ENCODE measurements at regions not wholly inside any gene's neighbourhood (a gene's known extent, or its start where the extent isn't known, plus 50 kb on each side); places are given as distances from the start of the nearest gene placed in this dataset.
A peak's percentile ranks its signal among the peaks of the same experiment; 100 is the strongest.
"Not testable (repeated sequence)": the region's sequence is repeated elsewhere in the genome, so short reads cannot be mapped to it uniquely, and the experiment has no call there.

DNA sequence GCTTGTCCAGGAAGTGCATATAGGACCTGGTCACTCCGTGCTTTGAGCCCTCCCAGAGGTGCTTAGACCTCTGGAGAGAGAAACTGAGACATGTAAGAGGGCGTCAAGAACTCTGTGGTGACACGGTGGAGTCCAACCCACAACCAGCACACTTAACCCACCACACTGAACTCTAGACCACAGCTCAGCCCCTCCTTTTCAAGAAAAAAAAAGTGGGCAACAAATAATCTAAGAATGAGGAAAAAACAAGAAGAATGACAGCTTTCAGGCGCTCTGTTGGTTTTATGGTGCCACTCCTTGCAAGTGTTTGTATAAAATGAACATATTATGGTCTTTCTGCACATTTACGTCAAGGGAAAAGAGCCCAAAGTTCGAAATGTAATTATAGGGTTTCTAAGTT, 50.2 kb upstream of the SNAPC3 start:
- no peak for DNase-seq (ENCODE audit: low read depth in 2 of 2)

DNA sequence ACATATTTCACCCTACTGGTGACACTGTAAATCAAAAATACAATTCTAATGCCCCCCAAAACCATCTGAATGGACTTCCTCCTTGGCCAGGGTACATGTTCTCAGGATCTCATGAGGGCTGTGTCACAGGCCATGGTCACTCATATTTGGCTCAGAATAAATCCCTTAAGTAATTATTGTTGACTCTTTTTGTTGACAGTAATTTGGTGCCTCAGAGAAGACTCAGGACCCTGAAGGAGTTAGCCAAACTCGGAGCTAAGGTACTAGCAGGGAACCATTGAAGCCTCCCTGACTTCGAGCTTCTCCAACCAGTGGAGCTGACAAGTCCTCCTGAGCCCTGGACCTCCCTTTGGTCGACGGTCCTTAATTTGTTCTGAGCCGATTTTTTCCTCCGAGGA, 51.2 kb upstream of the SNAPC3 start:
- DNase-seq (ENCODE audit: low read depth in 2 of 2), result no peak

DNA sequence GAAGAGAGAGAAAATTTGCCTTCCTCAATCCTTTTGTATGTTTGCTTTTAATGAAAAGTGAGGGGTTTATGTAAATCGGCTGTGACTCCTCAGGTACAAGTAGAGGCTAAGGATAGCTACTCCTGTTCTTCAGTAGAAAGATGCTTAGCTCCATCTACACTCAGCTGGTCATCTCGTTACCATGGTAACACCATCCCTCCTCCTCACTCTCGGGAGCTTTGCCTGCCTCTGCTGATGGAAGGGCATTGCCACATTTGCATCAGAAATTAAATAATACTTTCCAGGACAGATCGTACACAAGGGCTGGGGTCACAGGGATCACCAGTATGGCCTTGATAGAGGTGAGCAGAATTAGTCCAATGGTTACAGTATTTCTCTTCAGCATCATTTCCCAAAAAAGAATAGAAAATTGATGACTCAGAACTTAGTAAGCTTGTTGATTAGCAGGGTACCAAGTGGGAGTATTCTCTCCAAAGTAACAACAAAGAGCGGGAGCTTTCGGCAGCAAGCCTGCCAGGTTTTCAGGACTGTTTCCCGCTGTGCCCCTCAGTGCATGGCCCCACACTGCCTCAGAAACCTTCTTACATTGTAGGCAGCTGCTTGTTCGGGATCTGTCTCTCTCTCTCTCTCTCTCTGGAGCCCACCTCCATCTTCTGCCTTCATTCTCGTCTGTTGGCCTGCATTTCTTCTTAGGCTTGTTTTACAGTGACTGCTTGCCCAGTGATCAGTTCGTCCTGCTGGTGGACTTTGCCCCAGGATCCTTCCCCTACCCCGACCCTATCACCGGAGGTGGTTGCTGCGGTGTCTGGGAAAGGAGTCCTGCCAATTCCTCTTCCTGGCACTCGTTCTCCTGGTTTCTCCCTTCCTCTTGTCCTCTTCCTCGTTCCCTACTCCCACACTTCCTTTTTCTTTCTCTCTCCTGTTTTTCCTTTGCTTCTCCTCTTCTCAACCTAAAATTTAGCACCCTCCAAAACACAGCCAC, 51.9 kb upstream of the SNAPC3 start:
- DNase-seq (ENCODE audit: low read depth in 2 of 2), result no peak

DNA sequence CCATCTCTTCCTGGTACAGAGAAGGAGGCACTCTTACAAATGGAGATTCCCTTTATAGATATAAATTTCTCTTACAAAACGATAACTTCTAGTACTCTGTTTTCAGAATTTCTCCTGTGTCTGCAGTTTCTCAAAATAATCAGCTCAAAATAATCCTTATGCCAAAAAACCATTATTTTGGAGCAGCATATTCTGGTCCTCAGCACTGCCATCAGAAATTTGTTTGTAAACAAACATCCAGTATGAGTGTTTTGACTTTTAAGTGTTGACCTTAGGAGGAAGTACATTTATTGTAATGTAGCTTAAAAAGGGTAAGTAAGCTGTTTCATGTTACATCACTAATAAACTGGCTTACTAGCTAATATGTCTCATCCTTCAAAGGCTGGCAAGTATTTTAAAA, 52.8 kb upstream of the SNAPC3 start:
- no peak for DNase-seq (ENCODE audit: low read depth in 2 of 2)

DNA sequence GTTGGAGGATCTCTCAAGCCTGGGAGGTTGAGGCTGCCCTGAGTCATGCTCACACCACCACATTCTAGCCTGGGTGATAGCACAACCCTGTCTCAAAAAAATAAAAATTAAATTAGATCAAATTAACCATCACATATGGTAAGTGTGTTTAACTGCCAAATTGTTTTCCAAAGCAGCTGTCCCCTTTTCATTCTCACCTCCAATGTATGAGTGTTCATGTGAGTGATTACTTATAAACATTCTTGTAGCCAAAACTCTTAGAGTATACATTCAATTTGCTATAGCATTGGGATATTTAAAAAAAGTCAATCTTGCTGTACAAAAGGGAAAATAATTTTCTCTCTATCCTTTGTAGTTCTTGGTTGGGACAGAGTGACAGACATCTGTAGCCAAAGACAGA, 53.4 kb upstream of the SNAPC3 start:
- DNase-seq (ENCODE audit: low read depth in 2 of 2), result no peak

DNA sequence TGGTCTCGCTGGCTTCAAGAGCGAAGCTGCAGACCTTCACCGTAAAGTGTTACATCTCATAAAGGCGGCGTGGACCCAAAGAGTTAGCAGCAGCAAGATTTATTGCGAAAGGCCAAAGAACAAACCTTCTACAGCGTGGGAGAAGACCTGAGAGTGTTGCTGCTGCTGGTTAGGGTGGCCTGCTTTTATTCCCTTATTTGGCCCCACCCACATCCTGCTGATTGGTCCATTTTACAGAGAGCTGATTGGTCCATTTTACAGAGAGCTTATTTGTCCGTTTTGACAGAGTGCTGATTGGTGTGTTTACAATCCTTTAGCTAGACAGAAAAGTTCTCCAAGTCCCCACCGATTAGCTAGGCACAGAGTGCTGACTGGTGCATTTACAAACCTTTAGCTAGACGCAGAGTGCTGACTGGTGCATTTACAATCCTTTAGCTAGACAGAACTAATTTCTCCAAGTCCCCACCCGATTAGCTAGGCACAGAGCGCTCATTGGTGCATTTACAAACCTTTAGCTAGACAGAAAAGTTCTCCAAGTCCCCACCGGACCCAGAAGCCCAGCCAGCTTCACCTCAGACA, 57.6 kb upstream of the SNAPC3 start:
- not testable (repeated sequence) for DNase-seq (ENCODE audit: low read depth in 2 of 2)

DNA sequence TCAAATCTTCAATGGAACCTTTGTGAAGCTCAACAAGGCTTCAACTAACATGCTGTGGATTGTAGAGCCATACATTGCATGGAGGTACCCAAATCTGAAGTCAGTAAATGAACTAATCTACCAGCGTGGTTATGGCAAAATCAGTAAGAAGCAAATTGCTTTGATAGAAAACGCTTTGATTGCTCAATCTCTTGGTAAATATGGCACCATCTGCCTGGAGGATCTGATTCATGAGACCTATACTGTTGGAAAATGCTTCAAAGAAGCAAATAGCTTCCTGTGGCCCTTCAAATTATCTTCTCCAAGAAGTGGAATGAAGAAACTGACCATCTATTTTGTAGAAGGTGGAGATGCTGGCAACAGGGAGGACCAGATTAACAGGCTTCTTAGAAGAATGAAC, 54.7 kb upstream of the TTC39B start:
- no peak for DNase-seq (ENCODE audit: low read depth in 2 of 2)

DNA sequence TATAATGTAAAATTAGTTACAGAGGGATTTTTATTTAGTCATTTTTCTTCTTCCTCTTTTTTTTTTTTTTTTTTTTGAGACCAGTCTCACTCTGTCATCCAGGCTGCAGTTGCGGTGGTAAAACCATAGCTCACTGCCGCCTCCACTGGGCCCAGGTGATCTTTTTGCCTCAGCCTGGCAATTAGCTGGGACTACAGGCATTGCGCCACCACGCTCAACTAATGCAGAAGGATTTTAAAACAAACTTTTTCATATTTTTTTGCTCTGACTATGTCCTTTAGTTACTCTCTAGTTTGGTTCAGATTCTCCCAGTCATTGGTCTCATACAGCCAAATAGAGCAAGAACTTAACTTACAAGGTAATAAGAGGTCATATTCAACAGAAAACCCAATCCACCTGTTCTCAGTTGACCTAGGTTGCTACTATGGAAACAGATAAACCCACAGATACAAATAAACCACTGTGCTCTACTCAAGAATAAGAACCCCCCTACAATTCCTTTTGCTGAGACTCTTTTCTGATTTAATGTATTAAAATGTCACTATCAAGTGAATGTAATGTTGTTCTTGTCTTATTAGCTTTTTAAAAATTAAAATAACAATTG, 50.1 kb upstream of the TTC39B start:
- peak in 1 of 2 donors; percentile 17 for DNase-seq (ENCODE audit: low read depth in 2 of 2)
